ENCODE measurements at regions not wholly inside any gene's neighbourhood (a gene's known extent, or its start where the extent isn't known, plus 50 kb on each side); places are given as distances from the start of the nearest gene placed in this dataset.
"Not testable (repeated sequence)": the region's sequence is repeated elsewhere in the genome, so short reads cannot be mapped to it uniquely, and the experiment has no call there.

GRCh38 chr2:23021311-23022120, 363.5 kb upstream of the KLHL29 start:
- no peak for DNase-seq

GRCh38 chr2:23023722-23024121, 361.3 kb upstream of the KLHL29 start:
- DNase-seq: no peak

DNA sequence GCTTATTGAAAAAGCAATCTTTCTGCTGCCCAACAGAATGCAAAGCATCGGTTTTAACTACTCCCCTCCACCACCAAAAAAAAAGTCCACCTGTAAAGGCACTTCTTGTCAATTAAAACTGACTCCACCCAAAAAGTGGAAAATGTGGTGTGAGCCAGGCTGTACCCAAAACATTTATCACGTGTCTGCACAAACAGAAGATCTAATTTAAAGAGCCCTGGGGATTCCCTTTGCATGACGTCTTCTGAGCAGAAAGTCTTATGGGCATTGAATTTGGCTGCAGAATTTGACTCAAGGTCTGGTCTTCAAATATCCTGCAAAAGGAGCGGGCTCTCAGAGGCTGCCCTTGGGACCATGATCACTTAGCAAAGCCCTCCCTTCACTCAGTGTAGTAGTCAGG, 358.3 kb upstream of the KLHL29 start:
- DNase-seq: no peak

- no peak for DNase-seq
These were observed 357.6 kb upstream of the KLHL29 start for GRCh38 chr2:23027396-23027795.

DNA sequence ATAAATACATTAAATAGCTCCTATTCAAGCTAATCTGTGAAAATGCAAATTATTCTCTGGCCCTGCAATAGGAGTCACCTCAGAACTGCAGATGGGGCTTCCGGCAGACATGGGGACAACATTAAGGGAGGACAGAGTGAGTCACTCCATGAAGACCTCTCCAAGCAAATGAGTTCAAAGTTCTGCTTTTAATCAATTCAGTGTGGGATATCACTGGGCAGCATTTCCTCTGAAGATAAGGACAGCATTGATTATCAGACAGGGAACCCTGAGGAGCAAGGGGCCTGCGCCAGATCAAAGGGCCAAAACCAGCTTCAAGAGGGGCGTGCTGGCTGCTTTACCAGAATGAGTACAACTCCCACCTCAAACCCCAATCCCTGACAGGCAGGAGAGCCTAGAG, 356.9 kb upstream of the KLHL29 start:
- DNase-seq: no peak

GRCh38 chr2:23029111-23029510, 355.9 kb upstream of the KLHL29 start:
- no peak for DNase-seq

GRCh38 chr2:23029951-23030350, 355.0 kb upstream of the KLHL29 start:
- DNase-seq: no peak

GRCh38 chr2:23034996-23035395, 350.0 kb upstream of the KLHL29 start:
- no peak for DNase-seq

DNA sequence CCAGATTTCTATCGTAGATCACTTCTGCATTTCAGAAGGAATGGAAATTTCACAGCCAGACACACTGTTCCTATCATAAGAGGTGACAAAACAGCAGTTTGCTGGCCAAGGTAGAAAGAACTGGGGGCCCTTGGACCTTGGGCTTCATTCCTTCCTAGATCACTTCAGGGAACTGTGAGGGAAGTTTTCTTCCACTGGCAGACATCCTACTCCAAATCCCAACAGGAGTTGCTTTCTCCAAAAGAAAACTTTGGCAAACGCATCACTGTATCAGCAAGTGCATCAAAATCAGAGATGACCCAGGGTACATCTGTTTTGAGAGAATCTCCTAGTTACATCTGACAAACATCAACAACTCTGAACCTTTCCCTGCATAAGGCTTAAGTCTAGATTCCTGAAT, 348.4 kb upstream of the KLHL29 start:
- DNase-seq: no peak

GRCh38 chr2:23037596-23037995, 347.4 kb upstream of the KLHL29 start:
- DNase-seq: no peak

GRCh38 chr2:23041443-23041842, 343.5 kb upstream of the KLHL29 start:
- DNase-seq: no peak

DNA sequence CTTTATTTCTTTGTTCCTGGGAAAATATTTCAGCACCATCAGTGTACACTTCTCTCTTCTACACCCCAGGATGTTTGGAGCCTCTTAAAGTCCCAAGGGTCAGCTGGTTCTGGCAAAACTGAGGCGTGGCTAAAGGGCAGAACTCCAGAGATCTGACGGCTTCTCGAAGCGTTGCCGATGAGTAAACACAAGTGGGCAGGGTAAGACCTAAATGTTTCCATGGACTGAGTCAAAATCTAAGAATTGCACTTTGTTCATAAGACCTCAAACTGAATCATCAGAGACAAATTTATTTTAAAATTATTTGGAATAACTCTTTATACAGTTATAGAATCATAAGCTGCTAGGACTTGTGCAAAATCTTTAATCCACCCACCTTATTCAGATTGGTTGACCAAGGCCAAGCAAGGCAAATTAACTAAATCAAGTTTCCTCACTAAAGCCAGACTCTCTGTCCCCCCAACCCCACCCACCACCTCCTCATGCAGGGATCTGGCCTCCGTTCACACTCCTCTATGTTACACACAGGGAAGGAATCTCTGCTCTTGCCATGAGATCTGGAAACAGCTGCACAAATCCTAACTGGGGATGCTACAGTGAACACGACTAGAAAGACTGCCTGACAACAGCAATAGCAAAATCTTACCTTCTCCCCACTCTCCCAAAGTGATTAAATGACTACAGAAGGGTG, 342.6 kb upstream of the KLHL29 start:
- DNase-seq: no peak

- DNase-seq: no peak
These were observed 334.6 kb upstream of the KLHL29 start for GRCh38 chr2:23050388-23050787.

GRCh38 chr2:23053601-23054000, 331.4 kb upstream of the KLHL29 start:
- no peak for DNase-seq

DNA sequence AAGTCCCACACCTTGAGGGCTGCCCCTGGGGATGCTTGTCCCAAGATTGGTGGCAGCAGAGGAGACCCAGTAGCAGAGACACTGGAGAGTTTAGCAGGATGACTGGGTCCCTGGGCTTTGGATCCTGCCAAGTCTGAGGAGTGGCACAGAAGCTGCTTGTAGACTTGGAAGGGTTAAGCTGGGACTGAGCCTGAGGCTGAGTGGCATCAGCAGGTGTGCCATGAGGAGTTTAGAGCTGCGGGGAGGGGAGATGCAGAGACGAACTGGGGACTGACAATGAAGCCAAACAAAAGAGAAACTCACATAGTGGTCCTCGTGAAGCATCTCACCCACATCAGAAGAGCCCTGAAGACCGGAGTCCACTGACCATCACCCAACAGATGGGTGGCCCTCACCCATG, 329.7 kb upstream of the KLHL29 start:
- DNase-seq: no peak

- DNase-seq: not testable (repeated sequence)
These were observed 328.1 kb upstream of the KLHL29 start for GRCh38 chr2:23056846-23057245.

DNA sequence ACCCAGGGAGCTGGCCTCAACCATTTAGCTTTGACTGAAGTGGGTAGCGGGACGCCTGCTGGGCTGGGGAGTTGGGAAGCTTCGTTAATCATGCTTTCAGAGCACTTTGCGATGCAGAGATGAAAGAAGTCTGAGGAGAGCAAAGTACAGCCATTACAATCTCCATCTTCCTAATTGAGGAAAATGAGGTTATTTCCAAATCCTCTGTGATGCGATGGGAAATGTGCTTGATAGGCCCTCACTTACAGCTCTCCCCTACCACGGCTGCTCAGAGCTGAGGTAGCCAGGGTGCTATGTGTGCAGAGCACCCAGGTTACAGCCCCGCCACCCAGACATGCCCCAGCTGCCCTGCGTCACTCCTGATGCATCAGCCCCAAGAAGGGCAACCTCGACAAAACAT, 326.5 kb upstream of the KLHL29 start:
- DNase-seq: no peak

- DNase-seq: no peak
These were observed 319.8 kb upstream of the KLHL29 start for GRCh38 chr2:23065210-23065609.

DNA sequence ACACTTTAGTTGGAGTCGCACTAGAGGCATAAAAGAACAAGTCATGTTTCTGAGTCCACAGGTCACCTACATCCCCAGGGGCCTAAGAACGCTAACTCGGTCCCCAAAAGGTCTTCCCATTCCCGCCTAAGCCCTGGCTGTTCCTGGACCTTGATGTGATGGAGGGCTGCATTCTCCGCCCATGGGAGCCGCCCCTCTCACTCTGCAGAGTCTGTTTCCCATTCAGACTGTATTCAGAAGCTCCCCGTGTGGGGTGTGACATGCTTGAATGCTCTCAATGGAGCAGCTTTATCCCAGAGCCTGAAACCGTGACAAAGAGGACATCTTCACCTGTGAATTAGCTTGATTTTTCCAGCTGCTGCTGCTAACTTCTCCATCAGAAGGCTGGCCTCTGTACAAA, 319.0 kb upstream of the KLHL29 start:
- DNase-seq: no peak

GRCh38 chr2:23066686-23067085, 318.3 kb upstream of the KLHL29 start:
- DNase-seq: no peak

DNA sequence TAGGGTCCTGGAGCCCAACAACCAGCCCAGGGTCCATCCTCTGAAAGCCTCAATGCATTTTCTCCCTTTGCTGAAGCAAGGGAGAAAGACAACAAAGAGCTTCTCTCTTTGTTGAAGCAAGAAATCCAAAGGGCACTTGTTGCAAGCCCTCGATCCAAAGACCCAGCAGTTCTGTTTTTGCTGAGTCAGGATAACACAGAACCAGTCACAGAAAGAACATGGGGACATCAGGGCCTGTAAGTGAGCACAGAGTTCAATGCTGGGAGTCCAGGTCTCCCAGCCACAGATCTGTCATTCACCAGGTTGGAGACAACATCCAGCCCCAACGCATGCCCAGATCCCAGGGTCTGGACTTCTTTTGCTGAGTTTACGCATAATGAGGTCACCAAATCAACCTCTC, 315.8 kb upstream of the KLHL29 start:
- no peak for DNase-seq

- DNase-seq: no peak
These were observed 315.1 kb upstream of the KLHL29 start for GRCh38 chr2:23069923-23070322.

GRCh38 chr2:23073056-23073455, 311.9 kb upstream of the KLHL29 start:
- no peak for DNase-seq

GRCh38 chr2:23073671-23074070, 311.3 kb upstream of the KLHL29 start:
- no peak for DNase-seq

DNA sequence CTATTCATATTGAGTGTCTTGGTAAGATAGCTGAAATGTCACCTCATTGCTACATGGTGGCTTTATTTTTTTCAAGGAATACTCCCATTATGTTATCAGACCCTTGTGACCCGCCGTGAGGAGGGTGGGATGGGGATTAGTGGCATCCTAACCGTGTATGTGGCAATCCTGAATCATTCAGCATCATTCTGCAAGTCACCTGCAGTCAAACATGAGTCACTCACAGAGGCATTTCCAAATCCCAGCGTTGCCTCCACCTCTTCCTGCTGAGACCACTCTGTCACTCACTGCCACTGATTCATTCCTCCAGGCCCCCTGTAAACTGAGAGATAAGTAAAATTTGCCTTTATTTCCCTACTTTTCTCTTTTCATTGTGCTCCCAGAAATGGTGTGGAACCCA, 307.4 kb upstream of the KLHL29 start:
- no peak for DNase-seq

Data from NCI-H2107 (cell line).